ENCODE measurements at regions not wholly inside any gene's neighbourhood (a gene's known extent, or its start where the extent isn't known, plus 50 kb on each side); places are given as distances from the start of the nearest gene placed in this dataset.

- TF ChIP-seq ZNF326 (CRISPR knock-in tag; IDR thresholded peaks at IDR 0.05; ENCODE audit: borderline replicate concordance) (no peak), AKNA (CRISPR knock-in tag; IDR thresholded peaks at IDR 0.05; ENCODE audit: borderline replicate concordance) (no peak), ATF7-NPFF (CRISPR knock-in tag; IDR thresholded peaks at IDR 0.05; ENCODE audit: low read depth) (peak; percentile 87), ZNF629 (CRISPR knock-in tag; conservative IDR thresholded peaks at IDR 0.05) (peak; percentile 98), ZNF567 (CRISPR knock-in tag; IDR thresholded peaks at IDR 0.05; ENCODE audit: borderline replicate concordance) (no peak), KLF9 (CRISPR knock-in tag; IDR thresholded peaks at IDR 0.05; ENCODE audit: low read depth) (no peak), CBFB (CRISPR knock-in tag; IDR thresholded peaks at IDR 0.05) (0 out of 2 replicates have a peak, but pooled peaks have one; percentile 35), ZNF143 (CRISPR knock-in tag; IDR thresholded peaks at IDR 0.05) (no peak), ZEB1 (IDR thresholded peaks at IDR 0.05; ENCODE audit: insufficient replicate concordance, low read depth) (no peak), ZNF883 (CRISPR knock-in tag; IDR thresholded peaks at IDR 0.05; ENCODE audit: not compliant biosample characterization) (no peak), MYPOP (CRISPR knock-in tag; IDR thresholded peaks at IDR 0.05) (peak; percentile 69; the same call in 1 of the 2 replicates), SIN3B (IDR thresholded peaks at IDR 0.05; ENCODE audit: low read length) (no peak), RARA (CRISPR knock-in tag; IDR thresholded peaks at IDR 0.05) (peak; percentile 88), ZNF34 (CRISPR knock-in tag; IDR thresholded peaks at IDR 0.05; ENCODE audit: borderline replicate concordance) (peak; percentile 69; the same call in 1 of the 2 replicates), PAWR (CRISPR knock-in tag; IDR thresholded peaks at IDR 0.05; ENCODE audit: borderline replicate concordance) (no peak), BRD4 (CRISPR knock-in tag; IDR thresholded peaks at IDR 0.05) (peak; percentile 66; the same call in 1 of the 2 replicates), SIX1 (CRISPR knock-in tag; IDR thresholded peaks at IDR 0.05; ENCODE audit: borderline replicate concordance) (peak; percentile 69; the same call in 1 of the 2 replicates), ZNF136 (CRISPR knock-in tag; IDR thresholded peaks at IDR 0.05; ENCODE audit: low read depth) (0 out of 2 replicates have a peak, but pooled peaks have one; percentile 69), ADNP (CRISPR knock-in tag; IDR thresholded peaks at IDR 0.05) (peak; percentile 84), HNRNPUL1 (IDR thresholded peaks at IDR 0.05; ENCODE audit: low read depth, low read length) (no peak), GPBP1L1 (CRISPR knock-in tag; IDR thresholded peaks at IDR 0.05) (no peak), ZNF124 (CRISPR knock-in tag; IDR thresholded peaks at IDR 0.05) (peak; percentile 72), MTERF4 (CRISPR knock-in tag; IDR thresholded peaks at IDR 0.05) (no peak), ZNF878 (CRISPR knock-in tag; IDR thresholded peaks at IDR 0.05) (peak; percentile 86)
Observed at GRCh38 chr2:120550893-120551446, 184.7 kb upstream of the GLI2 start (continued).
